B cell (primary cell): ENCODE measurements at regions not wholly inside any gene's neighbourhood (a gene's known extent, or its start where the extent isn't known, plus 50 kb on each side); places are given as distances from the start of the nearest gene placed in this dataset.

Experiments used
- ATAC-seq: fragments of 200-7000 bp; cut with Tn5 transposase; one replicate; pipeline ENCODE4 v1.10.0; 2021; ENCODE audit warnings: low read depth, mild to moderate bottlenecking, moderate number of reproducible peaks, moderate library complexity
- CTCF ChIA-PET: fragments of 350-600 bp; sonication (Branson Sonifier 250); formaldehyde crosslinking; loops from one replicate; lab custom pipeline; 2021; ENCODE audit warnings: antibody characterized with exemption, inconsistent platforms; lab: Charles Lee
- POLR2A ChIA-PET: fragments of 350-600 bp; sonication (Branson Sonifier 250); formaldehyde crosslinking; loops from one replicate; lab custom pipeline; 2021; ENCODE audit warnings: antibody characterized with exemption; lab: Charles Lee
- DNase-seq: peaks from one replicate; pipeline ENCODE4 v3.0.0; 2013
- H2AFZ ChIP-seq: 2 replicates; pipeline ENCODE4 v1.6.1; 2012; ENCODE audit warnings: mild to moderate bottlenecking, low read depth, low read length; ENCODE audit not compliant: insufficient read depth, poor library complexity, severe bottlenecking
- H3K27ac ChIP-seq, 2 donors: 1 replicate in 1 of 2; 2 replicates in 1 of 2; pipeline ENCODE4 v1.5.1; 2012 to 2013; ENCODE audit warnings: low read length in 2 of 2, mild to moderate bottlenecking in 2 of 2, moderate library complexity in 1 of 2
- H3K27me3 ChIP-seq, 4 experiments: fragments of 200-600 bp in 1 of 4; sonication (generic) in 1 of 4; replicated peaks in 1 of 4; 1 replicate in 2 of 4; 2 replicates in 2 of 4; pipeline versions ENCODE4 v1.6.1 to v1.7.0; 2013 to 2016; ENCODE audit warnings: low read length in 3 of 4, mild to moderate bottlenecking in 2 of 4, mixed read lengths in 1 of 4, moderate library complexity in 1 of 4; ENCODE audit not compliant: insufficient read depth in 4 of 4, control insufficient read depth in 3 of 4; ENCODE audit errors: control extremely low read depth in 1 of 4
- H3K36me3 ChIP-seq, 2 experiments: replicated peaks in 1 of 2; 1 replicate in 1 of 2; 2 replicates in 1 of 2; pipeline versions ENCODE4 v1.6.1 to v1.7.1; 2013; ENCODE audit warnings: low read length in 1 of 2; ENCODE audit not compliant: insufficient read depth in 2 of 2, control insufficient read depth in 1 of 2; ENCODE audit errors: control extremely low read depth in 1 of 2, extremely low read depth in 1 of 2
- H3K4me1 ChIP-seq, 2 donors: fragments of 200-600 bp in 1 of 2; sonication (generic) in 1 of 2; 1 replicate in 1 of 2; 2 replicates in 1 of 2; pipeline versions ENCODE4 v1.5.1 to v1.6.1; 2013 to 2017; ENCODE audit warnings: low read length in 2 of 2; ENCODE audit not compliant: control insufficient read depth in 2 of 2, insufficient read depth in 2 of 2
- H3K4me2 ChIP-seq: replicated peaks from 2 replicates; pipeline ENCODE3; 2012; ENCODE audit warnings: mild to moderate bottlenecking, low read depth, low read length; ENCODE audit not compliant: poor library complexity, severe bottlenecking
- H3K4me3 ChIP-seq, 5 experiments: fragments of 200-600 bp in 1 of 5; sonication (generic) in 1 of 5; 1 replicate in 3 of 5; 2 replicates in 2 of 5; pipeline versions ENCODE4 v1.5.1 to v1.7.0; 2011 to 2016; ENCODE audit warnings: low read length in 4 of 5, mild to moderate bottlenecking in 4 of 5, low read depth in 2 of 5, control low read depth in 1 of 5, moderate library complexity in 1 of 5; ENCODE audit not compliant: insufficient read depth in 1 of 5; ENCODE audit errors: control extremely low read depth in 1 of 5, extremely low read depth in 1 of 5
- H3K79me2 ChIP-seq: fragments of 200-600 bp; sonication (generic); one replicate; pipeline ENCODE4 v1.6.0; 2016; ENCODE audit warnings: low read length; ENCODE audit not compliant: control insufficient read depth, insufficient read depth
- H3K9ac ChIP-seq: fragments of 200-600 bp; sonication (generic); 2 replicates; pipeline ENCODE4 v1.6.1; 2017; ENCODE audit warnings: mild to moderate bottlenecking, low read length, moderate library complexity
- H3K9me3 ChIP-seq, 3 donors: one replicate each; pipeline versions ENCODE4 v1.6.1 to v1.7.1; 2013; ENCODE audit warnings: low read length in 2 of 3; ENCODE audit not compliant: control insufficient read depth in 2 of 3, insufficient read depth in 1 of 3; ENCODE audit errors: control extremely low read depth in 1 of 3
- H4K20me1 ChIP-seq: 2 replicates; pipeline ENCODE4 v1.6.0; 2012; ENCODE audit warnings: mild to moderate bottlenecking, low read length; ENCODE audit not compliant: insufficient read depth, control insufficient read depth, poor library complexity, severe bottlenecking
- H3K27ac Mint-ChIP-seq: one replicate; pipeline ENCODE4 v1.8.0; 2021; ENCODE audit warnings: mixed read lengths
- H3K27me3 Mint-ChIP-seq: one replicate; pipeline ENCODE4 v1.8.0; 2021; ENCODE audit warnings: mixed read lengths
- H3K4me1 Mint-ChIP-seq: one replicate; pipeline ENCODE4 v1.8.0; 2021; ENCODE audit warnings: mixed read lengths
- H3K4me3 Mint-ChIP-seq: one replicate; pipeline ENCODE4 v1.8.0; 2021; ENCODE audit warnings: mixed read lengths
- H3K9me3 Mint-ChIP-seq: one replicate; pipeline ENCODE4 v1.8.0; 2022; ENCODE audit warnings: mixed read lengths; ENCODE audit not compliant: insufficient read depth
- CTCF ChIP-seq: fragments of 200-600 bp; IDR thresholded peaks from one replicate; pipeline ENCODE4 v1.8.0; 2022; ENCODE audit warnings: antibody characterized with exemption, mild to moderate bottlenecking
- EZH2 ChIP-seq: IDR thresholded peaks from 2 replicates; pipeline ENCODE4 v1.6.1; 2012; ENCODE audit warnings: borderline replicate concordance, low read depth, mild to moderate bottlenecking, moderate library complexity, low read length; ENCODE audit not compliant: insufficient read depth, poor library complexity, severe bottlenecking
- WGBS: methylation state at CpG from one replicate; pipeline ENCODE4 v1.1.5; 2013; ENCODE audit warnings: missing lambda C conversion rate; ENCODE audit not compliant: insufficient coverage; 5-methylcytosine and 5-hydroxymethylcytosine counted together
- intact Hi-C: fragments of 100-400 bp; cut with micrococcal nuclease; formaldehyde crosslinking; loops from one replicate; pipeline ENCODE4 v1.10.0; 2022

DNA sequence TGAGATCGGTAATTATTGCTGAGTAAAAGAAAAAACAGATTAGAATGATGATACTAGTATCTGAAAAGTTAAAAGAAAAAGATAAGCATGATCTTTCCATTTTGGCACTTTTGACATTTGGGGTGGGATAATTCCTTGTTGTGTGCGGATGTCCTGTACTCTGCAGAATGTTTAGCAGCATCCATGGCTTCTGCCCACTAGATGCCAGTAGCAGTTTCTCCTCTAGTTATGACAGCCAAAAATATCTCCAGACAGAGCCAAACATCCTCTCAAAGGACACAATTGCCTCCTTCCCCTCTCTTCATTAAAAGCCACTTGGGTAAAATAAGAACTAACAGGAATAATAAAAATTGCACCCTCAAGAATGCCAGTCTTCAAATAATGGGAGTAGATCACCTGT lies 468.8 kb upstream of the GRM7 start:
- Histone ChIP-seq H3K9ac (no peak overlapping the region), H4K20me1 (no peaks in the 10 kb centered on the region), H2AFZ (no peak overlapping the region), H3K36me3 (no peaks in the 10 kb centered on the region), H3K27ac (no peak overlapping the region), H3K9me3 (no peaks in the 10 kb centered on the region), H3K27me3 (no peaks in the 10 kb centered on the region), H3K4me2 (no peak overlapping the region), H3K4me1 (no peaks in the 10 kb centered on the region), H3K79me2 (no peaks in the 10 kb centered on the region), H3K4me3 (no peak overlapping the region)
- 91% methylated on average over 1 of the region's 2 CpGs for WGBS
- TF ChIP-seq EZH2 = no peak
- no peak for TF ChIP-seq CTCF
- H3K4me1 Mint-ChIP-seq = no peaks in the 10 kb centered on the region
- POLR2A ChIA-PET = no interaction called here
- CTCF ChIA-PET = no interaction called here
- ATAC-seq (no peak), DNase-seq (no peak)
- intact Hi-C loops = no loop called here
- H3K27ac Mint-ChIP-seq = no peak overlapping the region
- no peaks in the 10 kb centered on the region for H3K9me3 Mint-ChIP-seq
- H3K4me3 Mint-ChIP-seq = no peak overlapping the region
- no peaks in the 10 kb centered on the region for H3K27me3 Mint-ChIP-seq

DNA sequence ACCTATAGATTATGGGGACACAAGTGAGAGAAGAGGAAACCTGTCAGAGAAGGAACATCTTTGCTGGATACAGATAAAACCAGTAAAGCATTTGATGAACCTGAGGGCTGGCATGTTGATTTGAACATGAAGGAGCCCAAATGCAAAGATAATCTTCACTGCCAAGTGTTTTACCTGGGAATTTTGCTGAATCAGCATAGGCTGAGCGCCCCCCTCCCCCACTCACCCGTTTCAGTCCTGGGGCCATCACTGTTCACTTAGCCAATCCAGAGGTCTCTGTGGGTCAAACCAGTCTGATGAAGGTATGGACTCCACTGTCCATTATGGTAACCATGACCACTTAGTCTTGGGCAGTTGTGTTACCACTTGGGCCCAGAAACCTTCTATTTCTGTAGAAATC lies 466.0 kb upstream of the GRM7 start:
- H3K27me3 Mint-ChIP-seq = no peaks in the 10 kb centered on the region
- Histone ChIP-seq H3K9me3 (no peaks in the 10 kb centered on the region), H3K4me1 (no peaks in the 10 kb centered on the region), H3K4me2 (no peak overlapping the region), H3K36me3 (no peaks in the 10 kb centered on the region), H2AFZ (no peak overlapping the region), H3K27me3 (no peaks in the 10 kb centered on the region), H3K79me2 (no peaks in the 10 kb centered on the region), H3K4me3 (no peak overlapping the region), H3K27ac (no peak overlapping the region), H4K20me1 (no peaks in the 10 kb centered on the region), H3K9ac (no peak overlapping the region)
- DNase-seq (no peak), ATAC-seq (no peak)
- intact Hi-C loops = no loop called here
- POLR2A ChIA-PET = no interaction called here
- CTCF ChIA-PET = no interaction called here
- no peaks in the 10 kb centered on the region for H3K4me1 Mint-ChIP-seq
- H3K9me3 Mint-ChIP-seq = no peaks in the 10 kb centered on the region
- TF ChIP-seq EZH2 (no peak), CTCF (no peak)
- no peak overlapping the region for H3K4me3 Mint-ChIP-seq
- WGBS = 67% methylated on average over 1 of the region's 2 CpGs
- H3K27ac Mint-ChIP-seq = no peak overlapping the region
